Loucy (cell line): ENCODE measurements at regions not wholly inside any gene's neighbourhood (a gene's known extent, or its start where the extent isn't known, plus 50 kb on each side); places are given as distances from the start of the nearest gene placed in this dataset.

Source experiments
- H2AFZ ChIP-seq: fragments of 200-600 bp; sonication (generic); 2 replicates; pipeline ENCODE4 v1.6.0; 2016; ENCODE audit warnings: antibody characterized with exemption, mild to moderate bottlenecking, low read length, moderate library complexity
- H3F3A ChIP-seq: fragments of 200-600 bp; 2 replicates; pipeline ENCODE4 v1.6.0; 2016; ENCODE audit warnings: antibody characterized with exemption, low read depth, mild to moderate bottlenecking
- H3K27me3 ChIP-seq: fragments of 200-600 bp; sonication (generic); 2 replicates; pipeline ENCODE4 v1.6.1; 2014; ENCODE audit warnings: low read length, mild to moderate bottlenecking; ENCODE audit not compliant: insufficient read depth, poor library complexity, severe bottlenecking
- H3K36me3 ChIP-seq: fragments of 200-600 bp; sonication (generic); 2 replicates; pipeline ENCODE4 v1.6.1; 2016; ENCODE audit warnings: low read length; ENCODE audit not compliant: insufficient read depth
- H3K4me1 ChIP-seq: fragments of 200-600 bp; sonication (generic); 2 replicates; pipeline ENCODE4 v1.5.1; 2014; ENCODE audit warnings: low read length, mild to moderate bottlenecking; ENCODE audit not compliant: insufficient read depth, poor library complexity, severe bottlenecking
- H3K4me2 ChIP-seq: fragments of 200-600 bp; sonication (generic); 2 replicates; pipeline ENCODE4 v1.6.0; 2014; ENCODE audit warnings: antibody characterized with exemption, low read length, low read depth, mild to moderate bottlenecking; ENCODE audit not compliant: poor library complexity, severe bottlenecking
- H3K4me3 ChIP-seq: fragments of 200-600 bp; sonication (generic); 2 replicates; pipeline ENCODE4 v1.5.1; 2014; ENCODE audit warnings: low read length, mild to moderate bottlenecking, mixed read lengths; ENCODE audit not compliant: poor library complexity, severe bottlenecking
- H3K79me2 ChIP-seq: fragments of 200-600 bp; sonication (generic); 2 replicates; pipeline ENCODE4 v1.6.1; 2014; ENCODE audit warnings: low read length; ENCODE audit not compliant: insufficient read depth
- H3K9ac ChIP-seq: fragments of 200-600 bp; sonication (generic); 2 replicates; pipeline ENCODE4 v1.6.0; 2014; ENCODE audit warnings: mild to moderate bottlenecking, low read depth, low read length, moderate library complexity; ENCODE audit not compliant: poor library complexity, severe bottlenecking
- H3K9me2 ChIP-seq: fragments of 200-600 bp; sonication (generic); replicated peaks from 2 replicates; pipeline ENCODE4 v1.6.1; 2016; ENCODE audit warnings: low read depth, low read length, mixed read lengths
- H3K9me3 ChIP-seq: fragments of 200-600 bp; sonication (generic); 2 replicates; pipeline ENCODE4 v1.6.1; 2014; ENCODE audit warnings: mild to moderate bottlenecking, antibody characterized with exemption, low read length, low read depth; ENCODE audit not compliant: insufficient read depth
- H4K20me1 ChIP-seq: fragments of 200-600 bp; sonication (generic); 2 replicates; pipeline ENCODE4 v1.6.0; 2014; ENCODE audit warnings: antibody characterized with exemption, low read length, mild to moderate bottlenecking; ENCODE audit not compliant: insufficient read depth, poor library complexity, severe bottlenecking
- CTCF ChIP-seq: fragments of 200-600 bp; sonication (generic); conservative IDR thresholded peaks from 2 replicates; pipeline ENCODE4 v1.5.1; 2014; ENCODE audit warnings: mild to moderate bottlenecking, antibody characterized with exemption, low read length
- EZH2phosphoT487 ChIP-seq: fragments of 200-600 bp; IDR thresholded peaks from 2 replicates; pipeline ENCODE4 v1.6.1; 2018; ENCODE audit warnings: antibody characterized with exemption, mild to moderate bottlenecking, moderate library complexity, borderline replicate concordance

DNA sequence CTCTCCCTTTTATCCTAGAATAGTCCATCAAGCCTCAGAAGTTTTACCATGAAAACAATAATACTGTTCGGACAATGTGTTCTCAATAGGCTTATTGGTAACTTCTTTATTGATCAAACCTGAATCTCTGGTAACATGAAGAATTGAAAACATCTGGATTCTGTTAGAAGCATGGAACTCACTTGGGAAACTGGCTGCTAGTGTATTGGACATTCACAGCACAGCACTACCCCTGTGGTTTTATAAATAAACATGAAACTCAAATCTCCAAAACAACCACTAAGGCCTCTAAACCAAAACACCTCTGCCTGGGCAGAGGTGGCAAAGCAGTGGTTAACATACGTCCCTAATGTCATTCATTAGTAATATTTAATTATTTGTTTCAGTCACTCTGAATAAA is 157.6 kb upstream of the KCNQ5 start:
- H3K9me3 ChIP-seq, result no peaks in the 10 kb centered on the region
- no peak overlapping the region for H3K9ac ChIP-seq
- no peaks in the 10 kb centered on the region for H3F3A ChIP-seq
- H4K20me1 ChIP-seq, result no peaks in the 10 kb centered on the region
- H3K4me1 ChIP-seq, result no peaks in the 10 kb centered on the region
- no peak overlapping the region for H3K4me3 ChIP-seq
- H3K36me3 ChIP-seq, result no peaks in the 10 kb centered on the region
- H3K79me2 ChIP-seq, result no peaks in the 10 kb centered on the region
- no peak for TF ChIP-seq EZH2phosphoT487
- TF ChIP-seq CTCF, result no peak
- no peaks in the 10 kb centered on the region for H3K9me2 ChIP-seq
- H3K4me2 ChIP-seq, result no peak overlapping the region
- H2AFZ ChIP-seq, result no peak overlapping the region
- no peaks in the 10 kb centered on the region for H3K27me3 ChIP-seq

GRCh38 chr6:72464791-72465691 is 156.8 kb upstream of the KCNQ5 start:
- Histone ChIP-seq H3F3A (no peaks in the 10 kb centered on the region), H3K4me2 (no peak overlapping the region), H3K79me2 (no peaks in the 10 kb centered on the region), H3K9me3 (no peaks in the 10 kb centered on the region), H3K36me3 (no peaks in the 10 kb centered on the region), H3K9me2 (no peaks in the 10 kb centered on the region), H3K27me3 (no peaks in the 10 kb centered on the region), H4K20me1 (no peaks in the 10 kb centered on the region), H3K4me3 (no peak overlapping the region), H3K9ac (no peak overlapping the region), H3K4me1 (no peaks in the 10 kb centered on the region), H2AFZ (no peak overlapping the region)
- TF ChIP-seq EZH2phosphoT487 (no peak), CTCF (no peak)

DNA sequence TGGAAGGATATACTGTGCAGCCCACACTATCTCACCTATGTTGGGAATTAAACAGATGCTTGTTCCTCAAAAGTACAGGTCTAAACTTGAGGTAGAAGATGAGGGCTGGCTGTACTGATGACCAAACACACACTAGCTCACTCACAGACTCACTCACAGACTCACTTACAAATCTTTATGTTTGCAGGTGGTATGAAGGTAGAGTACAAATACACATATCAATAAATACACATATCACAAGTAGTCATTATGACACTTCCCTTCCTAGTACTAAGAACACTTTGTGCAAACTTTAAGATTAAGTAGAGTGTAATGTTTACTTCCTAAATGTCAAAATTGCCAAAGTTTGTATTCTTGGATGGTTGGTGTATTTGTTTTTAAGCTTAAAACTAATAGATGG is 155.4 kb upstream of the KCNQ5 start:
- no peak for TF ChIP-seq CTCF
- no peak for TF ChIP-seq EZH2phosphoT487
- H2AFZ ChIP-seq, result no peak overlapping the region
- H3K9me2 ChIP-seq, result no peaks in the 10 kb centered on the region
- no peaks in the 10 kb centered on the region for H3K79me2 ChIP-seq
- no peaks in the 10 kb centered on the region for H3K9me3 ChIP-seq
- no peaks in the 10 kb centered on the region for H3K27me3 ChIP-seq
- H3K4me1 ChIP-seq, result no peaks in the 10 kb centered on the region
- no peak overlapping the region for H3K9ac ChIP-seq
- H3F3A ChIP-seq, result no peaks in the 10 kb centered on the region
- H3K4me2 ChIP-seq, result no peak overlapping the region
- no peaks in the 10 kb centered on the region for H4K20me1 ChIP-seq
- no peaks in the 10 kb centered on the region for H3K36me3 ChIP-seq
- no peak overlapping the region for H3K4me3 ChIP-seq
